Sigmoid colon (tissue), 4 donors: ENCODE measurements at regions not wholly inside any gene's neighbourhood (a gene's known extent, or its start where the extent isn't known, plus 50 kb on each side); places are given as distances from the start of the nearest gene placed in this dataset.

ENCODE experiments used
- CTCF ChIP-seq, 4 experiments: fragments of 450-650 bp in 3 of 4; fragments of 200-600 bp in 1 of 4; IDR thresholded peaks; one replicate each; pipeline ENCODE4 v1.5.1; 2016 to 2019; ENCODE audit warnings: antibody characterized with exemption in 4 of 4, mild to moderate bottlenecking in 3 of 4, moderate library complexity in 2 of 4
- EP300 ChIP-seq, 4 donors: sonication (generic); formaldehyde crosslinking; IDR thresholded peaks; one replicate each; pipeline ENCODE4 v1.6.1; 2017; ENCODE audit warnings: antibody characterized with exemption in 4 of 4
- POLR2A ChIP-seq, 2 donors: fragments of 450-650 bp; IDR thresholded peaks; one replicate each; pipeline ENCODE4 v1.6.1; 2016; ENCODE audit warnings: antibody characterized with exemption in 2 of 2, mild to moderate bottlenecking in 2 of 2, moderate library complexity in 2 of 2
- POLR2AphosphoS5 ChIP-seq, 4 donors: sonication (generic); formaldehyde crosslinking; IDR thresholded peaks; one replicate each; pipeline ENCODE4 v1.6.1; 2017; ENCODE audit warnings: antibody characterized with exemption in 4 of 4

GRCh38 chr10:62597226-62597625 is 207.3 kb upstream of the ADO start:
- TF ChIP-seq CTCF (IDR thresholded peaks at IDR 0.05) (no peak), POLR2AphosphoS5 (IDR thresholded peaks at IDR 0.05) (no peak), POLR2A (IDR thresholded peaks at IDR 0.05) (no peak), EP300 (IDR thresholded peaks at IDR 0.05) (no peak)
